Activated naive CD4-positive, alpha-beta T cell treated with anti-CD3 and anti-CD28 coated beads, Interleukin-2, amount 50 U/mL, for 24 hours (primary cell): ENCODE measurements at regions not wholly inside any gene's neighbourhood (a gene's known extent, or its start where the extent isn't known, plus 50 kb on each side); places are given as distances from the start of the nearest gene placed in this dataset.

Experiments
- H3K27ac Mint-ChIP-seq: one replicate; pipeline ENCODE4 v1.8.0; 2021; ENCODE audit warnings: mild to moderate bottlenecking, mixed read lengths
- H3K27me3 Mint-ChIP-seq: one replicate; pipeline ENCODE4 v1.8.0; 2021; ENCODE audit warnings: mixed read lengths
- H3K36me3 Mint-ChIP-seq: one replicate; pipeline ENCODE4 v1.8.0; 2021; ENCODE audit warnings: mixed read lengths
- H3K4me1 Mint-ChIP-seq: one replicate; pipeline ENCODE4 v1.8.0; 2021; ENCODE audit warnings: mixed read lengths
- H3K4me3 Mint-ChIP-seq: one replicate; pipeline ENCODE4 v1.8.0; 2021; ENCODE audit warnings: mild to moderate bottlenecking, mixed read lengths
- H3K9me3 Mint-ChIP-seq: one replicate; pipeline ENCODE4 v1.8.0; 2021; ENCODE audit warnings: mixed read lengths

DNA sequence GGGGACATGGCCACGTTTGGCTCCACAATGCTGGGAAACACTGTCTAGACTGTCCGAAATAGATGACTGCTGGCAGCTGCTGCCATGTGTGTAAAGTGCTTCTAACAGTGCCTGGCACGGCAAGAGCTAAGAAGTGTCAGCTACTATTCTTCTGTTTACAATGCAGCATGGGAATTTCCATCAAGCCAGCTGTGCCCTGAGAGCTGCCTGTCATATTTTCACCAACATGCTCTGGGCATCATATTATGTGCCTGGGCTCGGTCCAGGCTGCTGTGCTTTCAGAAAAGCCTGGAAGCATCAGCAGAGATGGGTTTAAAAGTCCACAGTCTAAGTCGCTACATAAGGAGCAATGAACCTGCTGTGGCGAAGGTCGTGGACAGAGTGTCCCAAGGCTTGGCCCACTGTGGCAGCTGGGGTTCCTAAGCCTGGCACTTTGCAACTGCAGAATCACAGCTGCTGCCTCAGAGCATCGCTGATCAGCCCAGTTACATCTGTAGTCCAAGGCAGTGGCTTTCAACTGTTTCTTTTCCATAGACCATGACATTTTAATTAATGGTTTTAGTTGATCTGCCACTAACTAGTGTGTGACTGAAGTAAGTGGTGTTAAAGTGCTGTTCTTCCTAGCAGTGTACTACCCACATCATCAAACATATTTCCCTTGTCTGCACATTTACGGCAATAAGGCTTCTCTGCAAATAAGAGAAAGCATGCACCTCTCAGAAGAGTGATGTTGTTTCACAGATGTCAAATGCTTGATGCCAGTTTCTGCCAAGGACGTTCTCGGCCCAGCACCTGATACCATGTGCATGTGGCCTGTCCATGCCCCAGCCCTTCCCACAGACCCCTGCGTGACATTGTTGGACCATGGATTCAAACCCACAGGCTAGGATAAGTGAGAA lies 95.7 kb upstream of the C1QTNF9B start:
- H3K27me3 Mint-ChIP-seq: peaks cover 2% of the 10 kb centered on the region
- no peak overlapping the region for H3K4me3 Mint-ChIP-seq
- H3K36me3 Mint-ChIP-seq: no peaks in the 10 kb centered on the region

DNA sequence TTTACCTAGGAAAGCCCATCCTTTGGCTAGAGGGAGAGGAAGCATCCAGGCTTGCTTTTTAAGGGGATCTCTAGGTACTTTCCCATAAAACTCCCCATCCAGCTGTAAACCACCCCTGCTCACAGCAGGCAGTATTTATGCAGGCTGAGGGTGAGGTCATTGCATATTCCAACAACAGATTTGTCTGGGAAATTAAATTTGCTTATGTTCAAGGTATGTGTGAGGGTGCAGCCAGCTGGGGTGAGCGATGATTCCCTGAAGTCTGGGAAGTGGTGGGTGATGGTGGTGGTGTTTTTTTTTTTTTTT lies 96.3 kb upstream of the C1QTNF9B start:
- H3K36me3 Mint-ChIP-seq: no peaks in the 10 kb centered on the region
- peaks cover 2% of the 10 kb centered on the region for H3K27me3 Mint-ChIP-seq
- no peaks in the 10 kb centered on the region for H3K4me1 Mint-ChIP-seq
- no peak overlapping the region for H3K4me3 Mint-ChIP-seq
- H3K27ac Mint-ChIP-seq: no peak overlapping the region
- no peaks in the 10 kb centered on the region for H3K9me3 Mint-ChIP-seq

More for the DNA sequence above, 95.7 kb upstream of the C1QTNF9B start:
- Mint-ChIP-seq H3K4me1 (no peaks in the 10 kb centered on the region), H3K9me3 (no peaks in the 10 kb centered on the region), H3K27ac (no peak overlapping the region)

GRCh38 chr13:23995283-23996073 lies 98.2 kb upstream of the C1QTNF9B start:
- Mint-ChIP-seq H3K4me3 (no peak overlapping the region), H3K9me3 (no peaks in the 10 kb centered on the region), H3K36me3 (no peaks in the 10 kb centered on the region), H3K4me1 (no peaks in the 10 kb centered on the region), H3K27me3 (peaks cover 2% of the 10 kb centered on the region), H3K27ac (no peak overlapping the region)

GRCh38 chr13:23996456-23996855 lies 99.2 kb upstream of the C1QTNF9B start:
- H3K4me1 Mint-ChIP-seq: no peaks in the 10 kb centered on the region
- H3K4me3 Mint-ChIP-seq: no peak overlapping the region
- H3K9me3 Mint-ChIP-seq: no peaks in the 10 kb centered on the region
- H3K36me3 Mint-ChIP-seq: no peaks in the 10 kb centered on the region
- peaks cover under 1% of the 10 kb centered on the region for H3K27me3 Mint-ChIP-seq
- H3K27ac Mint-ChIP-seq: no peak overlapping the region

GRCh38 chr13:23999424-23999823 lies 102.1 kb upstream of the C1QTNF9B start:
- Mint-ChIP-seq H3K27me3 (no peaks in the 10 kb centered on the region), H3K4me3 (no peak overlapping the region), H3K27ac (no peak overlapping the region), H3K9me3 (no peaks in the 10 kb centered on the region), H3K4me1 (no peaks in the 10 kb centered on the region), H3K36me3 (no peaks in the 10 kb centered on the region)

- Mint-ChIP-seq H3K4me3 (no peak overlapping the region), H3K36me3 (no peaks in the 10 kb centered on the region), H3K27me3 (no peaks in the 10 kb centered on the region), H3K27ac (no peak overlapping the region), H3K9me3 (no peaks in the 10 kb centered on the region), H3K4me1 (no peaks in the 10 kb centered on the region)
Measured at GRCh38 chr13:24002206-24002815, 105.0 kb upstream of the C1QTNF9B start.

GRCh38 chr13:24004142-24004899 lies 107.0 kb upstream of the C1QTNF9B start:
- Mint-ChIP-seq H3K27me3 (no peaks in the 10 kb centered on the region), H3K36me3 (no peaks in the 10 kb centered on the region), H3K27ac (no peak overlapping the region), H3K4me3 (no peak overlapping the region), H3K9me3 (no peaks in the 10 kb centered on the region), H3K4me1 (no peaks in the 10 kb centered on the region)

DNA sequence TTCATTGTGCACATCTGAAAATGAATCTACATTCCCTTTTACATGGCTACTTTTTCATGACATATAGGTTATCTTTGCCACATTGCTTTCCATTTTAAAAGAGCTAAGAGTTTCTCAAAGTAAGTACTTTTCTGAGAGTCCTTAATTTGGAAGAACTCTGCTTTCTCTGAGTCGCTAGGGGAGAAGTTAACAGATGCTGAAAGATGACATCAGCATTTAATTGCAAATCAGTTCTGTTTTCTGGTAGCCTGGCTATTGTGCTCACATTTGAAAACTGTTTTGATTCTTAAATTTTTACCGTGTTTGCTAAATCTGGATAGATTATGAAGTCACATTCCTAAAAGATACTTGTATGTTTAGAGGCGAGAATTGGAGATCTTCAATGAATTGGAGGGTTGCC lies 107.7 kb upstream of the C1QTNF9B start:
- Mint-ChIP-seq H3K36me3 (no peaks in the 10 kb centered on the region), H3K9me3 (no peaks in the 10 kb centered on the region), H3K27me3 (no peaks in the 10 kb centered on the region), H3K27ac (no peak overlapping the region), H3K4me1 (no peaks in the 10 kb centered on the region), H3K4me3 (no peak overlapping the region)

- Mint-ChIP-seq H3K4me3 (no peak overlapping the region), H3K27me3 (no peaks in the 10 kb centered on the region), H3K27ac (no peak overlapping the region), H3K36me3 (no peaks in the 10 kb centered on the region), H3K9me3 (no peaks in the 10 kb centered on the region), H3K4me1 (no peaks in the 10 kb centered on the region)
Measured at GRCh38 chr13:24005755-24006281, 108.5 kb upstream of the C1QTNF9B start.

GRCh38 chr13:24006520-24007248 lies 109.4 kb upstream of the C1QTNF9B start:
- Mint-ChIP-seq H3K27me3 (no peaks in the 10 kb centered on the region), H3K36me3 (no peaks in the 10 kb centered on the region), H3K4me3 (no peak overlapping the region), H3K27ac (no peak overlapping the region), H3K4me1 (no peaks in the 10 kb centered on the region), H3K9me3 (no peaks in the 10 kb centered on the region)

DNA sequence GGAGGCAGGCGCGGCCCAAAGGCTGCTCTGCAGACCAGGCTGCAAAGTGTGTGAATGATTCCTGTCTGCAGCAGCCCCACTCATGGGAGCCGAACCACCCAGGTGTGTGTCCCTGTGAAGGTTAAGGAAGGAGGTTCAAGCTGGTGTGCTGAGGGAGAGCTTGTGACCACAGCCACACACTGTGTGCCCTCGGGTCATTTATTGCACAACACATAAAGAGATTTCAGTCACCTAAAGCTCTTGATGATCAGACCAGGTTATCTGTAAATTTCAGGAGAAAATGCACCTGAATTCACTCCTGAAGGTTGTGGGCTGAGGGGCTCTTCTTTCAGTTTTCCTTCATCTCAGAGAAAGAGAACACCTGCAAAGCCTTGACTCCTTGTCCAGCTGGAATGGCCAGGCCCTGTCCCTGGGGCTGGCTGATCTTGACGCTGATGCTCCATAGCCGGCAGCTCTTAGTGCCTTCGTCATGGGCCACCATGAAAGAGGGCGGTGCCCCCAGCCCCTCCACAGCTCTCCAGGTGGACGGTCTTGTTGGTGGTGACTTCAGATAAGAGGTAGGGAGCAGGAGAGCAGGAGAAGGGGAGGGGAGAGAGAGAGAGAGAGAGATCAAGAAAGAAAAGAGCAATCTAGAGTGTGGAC lies 110.8 kb upstream of the C1QTNF9B start:
- no peaks in the 10 kb centered on the region for H3K36me3 Mint-ChIP-seq
- no peak overlapping the region for H3K4me3 Mint-ChIP-seq
- no peak overlapping the region for H3K27ac Mint-ChIP-seq
- no peaks in the 10 kb centered on the region for H3K27me3 Mint-ChIP-seq
- H3K9me3 Mint-ChIP-seq: no peaks in the 10 kb centered on the region
- no peaks in the 10 kb centered on the region for H3K4me1 Mint-ChIP-seq

GRCh38 chr13:24008679-24009078 lies 111.4 kb upstream of the C1QTNF9B start:
- Mint-ChIP-seq H3K4me1 (no peaks in the 10 kb centered on the region), H3K9me3 (no peaks in the 10 kb centered on the region), H3K27me3 (no peaks in the 10 kb centered on the region), H3K27ac (no peak overlapping the region), H3K36me3 (no peaks in the 10 kb centered on the region), H3K4me3 (no peak overlapping the region)

DNA sequence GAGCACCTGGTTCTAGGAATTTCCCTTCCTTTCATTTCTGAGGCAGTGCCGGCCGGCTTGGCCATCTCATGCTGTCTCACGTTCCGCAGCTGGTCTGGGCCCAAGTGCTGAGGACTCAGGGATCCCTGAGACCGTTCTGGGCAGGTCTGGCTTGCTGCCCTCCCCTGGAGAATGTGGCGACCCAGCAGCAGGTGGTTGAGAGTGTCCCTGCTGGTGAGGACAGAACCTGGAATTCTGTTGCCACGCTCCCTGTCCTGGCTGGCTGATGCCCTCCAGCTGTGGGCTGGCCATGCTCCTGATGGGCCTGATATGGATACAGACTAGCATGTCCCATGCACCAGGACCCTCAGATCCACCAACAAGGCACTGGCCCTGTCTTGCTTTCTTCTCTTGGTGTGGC lies 114.0 kb upstream of the C1QTNF9B start:
- no peaks in the 10 kb centered on the region for H3K27me3 Mint-ChIP-seq
- no peak overlapping the region for H3K27ac Mint-ChIP-seq
- no peaks in the 10 kb centered on the region for H3K4me1 Mint-ChIP-seq
- no peaks in the 10 kb centered on the region for H3K36me3 Mint-ChIP-seq
- H3K9me3 Mint-ChIP-seq: no peaks in the 10 kb centered on the region
- H3K4me3 Mint-ChIP-seq: no peak overlapping the region

- H3K9me3 Mint-ChIP-seq: no peaks in the 10 kb centered on the region
- H3K4me3 Mint-ChIP-seq: no peak overlapping the region
- H3K27ac Mint-ChIP-seq: no peak overlapping the region
- H3K4me1 Mint-ChIP-seq: no peaks in the 10 kb centered on the region
- H3K36me3 Mint-ChIP-seq: no peaks in the 10 kb centered on the region
- H3K27me3 Mint-ChIP-seq: no peaks in the 10 kb centered on the region
Measured at GRCh38 chr13:24012648-24013047, 115.3 kb upstream of the C1QTNF9B start.
